Keratinocyte (primary cell): ENCODE measurements at regions not wholly inside any gene's neighbourhood (a gene's known extent, or its start where the extent isn't known, plus 50 kb on each side); places are given as distances from the start of the nearest gene placed in this dataset.

Experiments used
- DNase-seq: peaks from one replicate; pipeline ENCODE4 v3.0.0-alpha.2; 2011; ENCODE audit warnings: low read depth, missing footprints, low spot score
- FAIRE-seq: peaks from 2 replicates; lab custom pipeline; 2011; peaks lifted over from hg19 to GRCh38; lab: Jason Lieb, UNC
- H2AFZ ChIP-seq: 2 replicates; pipeline ENCODE4 v1.6.0; 2012; ENCODE audit warnings: low read length, control low read depth, inconsistent platforms; ENCODE audit not compliant: control insufficient read depth
- H3K27ac ChIP-seq: 2 replicates; pipeline ENCODE4 v1.5.1; 2011; ENCODE audit warnings: low read length; ENCODE audit not compliant: control insufficient read depth, insufficient read depth
- H3K27me3 ChIP-seq: 3 replicates; pipeline ENCODE4 v1.6.0; 2011; ENCODE audit warnings: low read length; ENCODE audit not compliant: control insufficient read depth, insufficient read depth; ENCODE audit errors: extremely low read depth
- H3K36me3 ChIP-seq, 2 experiments: 2 replicates in 1 of 2; 3 replicates in 1 of 2; pipeline ENCODE4 v1.5.1; 2011; ENCODE audit warnings: low read length in 2 of 2, mild to moderate bottlenecking in 1 of 2; ENCODE audit not compliant: control insufficient read depth in 2 of 2, insufficient read depth in 2 of 2; ENCODE audit errors: extremely low read depth in 1 of 2
- H3K4me1 ChIP-seq: 3 replicates; pipeline ENCODE4 v1.5.1; 2011; ENCODE audit warnings: low read length; ENCODE audit not compliant: control insufficient read depth, insufficient read depth; ENCODE audit errors: extremely low read depth
- H3K4me2 ChIP-seq: 3 replicates; pipeline ENCODE4 v1.6.0; 2011; ENCODE audit warnings: low read depth, low read length; ENCODE audit not compliant: control insufficient read depth, insufficient read depth; ENCODE audit errors: extremely low read depth
- H3K4me3 ChIP-seq, 3 experiments: fragments of 200-600 bp in 1 of 3; sonication (generic) in 1 of 3; 2 replicates in 2 of 3; 3 replicates in 1 of 3; pipeline ENCODE4 v1.5.1; 2011 to 2016; ENCODE audit warnings: low read length in 3 of 3, mild to moderate bottlenecking in 3 of 3, control low read depth in 2 of 3, inconsistent platforms in 1 of 3, low read depth in 1 of 3, mixed read lengths in 1 of 3, mixed run types in 1 of 3, moderate library complexity in 1 of 3; ENCODE audit not compliant: control insufficient read depth in 2 of 3, insufficient read depth in 2 of 3; ENCODE audit errors: extremely low read depth in 1 of 3
- H3K79me2 ChIP-seq: 2 replicates; pipeline ENCODE4 v1.6.0; 2012; ENCODE audit warnings: low read length; ENCODE audit not compliant: control insufficient read depth, insufficient read depth
- H3K9ac ChIP-seq: 3 replicates; pipeline ENCODE4 v1.6.0; 2011; ENCODE audit warnings: low read length; ENCODE audit not compliant: control insufficient read depth, insufficient read depth; ENCODE audit errors: extremely low read depth
- H3K9me1 ChIP-seq: 3 replicates; pipeline ENCODE4 v1.6.0; 2011; ENCODE audit warnings: low read length; ENCODE audit not compliant: control insufficient read depth, insufficient read depth; ENCODE audit errors: extremely low read depth
- H3K9me3 ChIP-seq: 2 replicates; pipeline ENCODE4 v1.5.1; 2012; ENCODE audit warnings: low read depth, low read length; ENCODE audit not compliant: control insufficient read depth
- H4K20me1 ChIP-seq: 3 replicates; pipeline ENCODE4 v1.6.0; 2011; ENCODE audit warnings: low read length; ENCODE audit not compliant: control insufficient read depth, insufficient read depth; ENCODE audit errors: extremely low read depth
- CTCF ChIP-seq, 3 experiments: IDR thresholded peaks in 1 of 3; conservative IDR thresholded peaks in 1 of 3; optimal IDR thresholded peaks in 1 of 3; 2 replicates in 2 of 3; 3 replicates in 1 of 3; pipeline versions ENCODE3 to v1.5.1; 2011; ENCODE audit warnings: low read length in 3 of 3, mild to moderate bottlenecking in 3 of 3, moderate library complexity in 2 of 3, control low read depth in 1 of 3, inconsistent platforms in 1 of 3; ENCODE audit not compliant: insufficient read depth in 2 of 3; ENCODE audit errors: extremely low read depth in 1 of 3
- EZH2 ChIP-seq: IDR thresholded peaks from one replicate; pipeline ENCODE4 v1.6.1; 2012; ENCODE audit warnings: inconsistent platforms, mild to moderate bottlenecking, low read length, moderate library complexity
- dilution Hi-C: fragments of 300-500 bp; cut with MboI; formaldehyde crosslinking; loops from one replicate; pipeline ENCODE4 v1.7.0; 2020; ENCODE audit warnings: low sequenced_read_pairs; ENCODE audit not compliant: extremely low pct_ligation_motif_present

GRCh38 chr10:118504467-118505205 is 90.8 kb downstream of the PRLHR start:
- Histone ChIP-seq H3K4me2 (peak overlapping the region; percentile 52), H3K4me1 (peaks cover 51% of the 10 kb centered on the region), H3K36me3 (no peaks in the 10 kb centered on the region), H3K9me1 (no peaks in the 10 kb centered on the region), H4K20me1 (no peaks in the 10 kb centered on the region), H3K27ac (peak overlapping the region; percentile 97), H3K27me3 (no peaks in the 10 kb centered on the region), H3K9me3 (no peaks in the 10 kb centered on the region), H3K9ac (peak overlapping the region; percentile 49), H2AFZ (peak overlapping the region; percentile 48), H3K79me2 (no peaks in the 10 kb centered on the region), H3K4me3 (no peak overlapping the region)
- no peak for TF ChIP-seq EZH2
- TF ChIP-seq CTCF (optimal IDR thresholded peaks at IDR 0.05 in 1 of 3, IDR thresholded peaks at IDR 0.05 in 1 of 3, conservative IDR thresholded peaks at IDR 0.05 in 1 of 3; ENCODE audit: extremely low read depth in 1 of 3, insufficient read depth in 2 of 3, low read length in 3 of 3), result no peak
- dilution Hi-C loops, result no loop called here
- peak; percentile 88 for DNase-seq
- peak; percentile 99 for FAIRE-seq

- H3K79me2 ChIP-seq, result no peaks in the 10 kb centered on the region
- H3K36me3 ChIP-seq, result no peaks in the 10 kb centered on the region
- no peaks in the 10 kb centered on the region for H4K20me1 ChIP-seq
- no peaks in the 10 kb centered on the region for H3K27me3 ChIP-seq
- FAIRE-seq, result no peak
- dilution Hi-C loops, result no loop called here
- no peaks in the 10 kb centered on the region for H3K9me3 ChIP-seq
- peak overlapping the region; percentile 97 for H3K27ac ChIP-seq
- H2AFZ ChIP-seq, result peak overlapping the region; percentile 12
- H3K9ac ChIP-seq, result peak overlapping the region; percentile 49
- H3K4me1 ChIP-seq, result peaks cover 49% of the 10 kb centered on the region
- H3K9me1 ChIP-seq, result no peaks in the 10 kb centered on the region
- H3K4me2 ChIP-seq, result peak overlapping the region; percentile 52
- TF ChIP-seq EZH2 (no peak), CTCF (optimal IDR thresholded peaks at IDR 0.05 in 1 of 3, IDR thresholded peaks at IDR 0.05 in 1 of 3, conservative IDR thresholded peaks at IDR 0.05 in 1 of 3; ENCODE audit: extremely low read depth in 1 of 3, insufficient read depth in 2 of 3, low read length in 3 of 3) (no peak)
- DNase-seq, result no peak
- H3K4me3 ChIP-seq, result peak overlapping the region in 1 of 3 experiments; percentile 15
Measured at GRCh38 chr10:118504044-118504443, 91.4 kb downstream of the PRLHR start.
